ENCODE measurements at regions not wholly inside any gene's neighbourhood (a gene's known extent, or its start where the extent isn't known, plus 50 kb on each side); places are given as distances from the start of the nearest gene placed in this dataset.

DNA sequence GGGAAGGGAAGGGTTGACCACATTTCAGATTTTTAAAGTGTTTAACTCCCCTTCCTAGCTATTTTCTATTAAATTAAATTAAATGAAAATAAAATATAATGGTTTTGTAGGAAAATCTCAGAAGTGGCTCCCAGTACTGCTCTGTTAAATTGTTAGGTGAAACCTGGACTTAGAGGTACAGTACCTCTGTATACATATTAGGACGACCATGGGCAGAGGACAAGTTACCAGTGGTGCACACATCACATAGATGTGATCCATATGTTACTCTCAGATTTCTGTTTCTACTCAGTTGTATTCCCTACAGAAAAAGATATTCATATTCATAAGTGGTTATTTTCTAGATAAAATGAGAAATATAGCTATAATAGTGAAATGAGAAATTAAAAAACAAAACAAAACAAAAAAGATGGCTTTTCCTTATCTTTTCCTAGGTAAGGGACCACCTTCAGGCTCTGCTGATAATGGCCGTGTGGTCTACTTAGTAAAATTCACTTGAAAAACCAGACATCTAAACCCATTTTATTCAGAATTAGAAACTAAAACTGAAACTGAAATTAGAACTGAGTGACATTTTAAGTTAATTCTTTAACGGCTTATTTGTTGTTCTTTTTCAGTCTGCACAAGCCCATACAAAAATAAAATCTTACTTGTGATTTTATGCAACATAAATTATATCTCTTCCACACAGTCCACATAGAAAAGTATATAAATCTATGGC lies 832.5 kb upstream of the CHAC2 start:
- Histone ChIP-seq H3K27me3 (ENCODE audit: insufficient read depth in 3 of 3, low read length in 2 of 3) (no peaks in the 10 kb centered on the region), H3K9me3 (no peaks in the 10 kb centered on the region), H3K27ac (no peak overlapping the region), H3K4me1 (no peaks in the 10 kb centered on the region), H3K36me3 (ENCODE audit: insufficient read depth in 1 of 2, low read depth in 1 of 2) (no peaks in the 10 kb centered on the region), H3K4me3 (no peak overlapping the region)
- DNase-seq (no peak), ATAC-seq (no peak)
- intact Hi-C loops (cut with DNase I) = no loop called here
- 58 to 66% (median 64%) methylated on average over 3 of the region's 3 CpGs for WGBS, 3 donors
- no peak for TF ChIP-seq CTCF (IDR thresholded peaks at IDR 0.05)

- WGBS, 3 donors = 68 to 74% (median 74%) methylated on average over 3 of the region's 3 CpGs
- no peaks in the 10 kb centered on the region for H3K36me3 ChIP-seq (ENCODE audit: insufficient read depth in 1 of 2, low read depth in 1 of 2)
- DNase-seq = no peak
- H3K27me3 ChIP-seq (ENCODE audit: insufficient read depth in 3 of 3, low read length in 2 of 3) = no peaks in the 10 kb centered on the region
- intact Hi-C loops (cut with DNase I) = no loop called here
- TF ChIP-seq CTCF (IDR thresholded peaks at IDR 0.05) = no peak
- no peak overlapping the region for H3K4me3 ChIP-seq
- H3K4me1 ChIP-seq = no peaks in the 10 kb centered on the region
- no peak overlapping the region for H3K27ac ChIP-seq
- ATAC-seq = no peak
- H3K9me3 ChIP-seq = no peaks in the 10 kb centered on the region
These were observed 833.2 kb upstream of the CHAC2 start for GRCh38 chr2:52934323-52934898.

GRCh38 chr2:52933878-52934277 lies 833.7 kb upstream of the CHAC2 start:
- WGBS, 3 donors = 45 to 60% (median 50%) methylated on average over 2 of the region's 2 CpGs
- no peak for DNase-seq
- no peak for TF ChIP-seq CTCF (IDR thresholded peaks at IDR 0.05)
- H3K27ac ChIP-seq = no peak overlapping the region
- no peak overlapping the region for H3K4me3 ChIP-seq
- H3K9me3 ChIP-seq = no peaks in the 10 kb centered on the region
- no peaks in the 10 kb centered on the region for H3K4me1 ChIP-seq
- intact Hi-C loops (cut with DNase I) = no loop called here
- no peak for ATAC-seq
- H3K36me3 ChIP-seq (ENCODE audit: insufficient read depth in 1 of 2, low read depth in 1 of 2) = no peaks in the 10 kb centered on the region
- no peaks in the 10 kb centered on the region for H3K27me3 ChIP-seq (ENCODE audit: insufficient read depth in 3 of 3, low read length in 2 of 3)

DNA sequence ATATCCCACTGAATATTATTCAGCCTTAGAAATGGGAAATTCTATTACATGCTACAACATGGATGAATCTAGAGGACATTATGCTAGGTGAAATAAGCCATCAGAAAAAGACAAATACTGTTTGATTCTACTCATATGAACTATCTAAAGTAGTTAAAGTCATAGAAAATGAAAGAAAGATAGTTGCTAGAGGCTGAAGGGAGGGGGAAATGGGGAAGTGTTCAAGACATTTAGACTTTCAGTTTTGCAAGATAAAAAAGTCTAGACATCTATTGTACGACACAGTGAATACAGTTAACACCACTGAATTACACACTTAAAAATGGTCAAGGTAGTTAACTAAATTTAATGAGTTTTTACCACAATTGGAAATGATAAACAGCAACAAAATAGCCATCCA lies 835.9 kb upstream of the CHAC2 start:
- DNase-seq (no peak), ATAC-seq (no peak)
- H3K27ac ChIP-seq = no peak overlapping the region
- TF ChIP-seq CTCF (IDR thresholded peaks at IDR 0.05) = no peak
- 57 to 75% (median 68%) methylated on average over 1 of the region's 1 CpG for WGBS, 3 donors
- no peaks in the 10 kb centered on the region for H3K27me3 ChIP-seq (ENCODE audit: insufficient read depth in 3 of 3, low read length in 2 of 3)
- H3K4me3 ChIP-seq = no peak overlapping the region
- H3K36me3 ChIP-seq (ENCODE audit: insufficient read depth in 1 of 2, low read depth in 1 of 2) = no peaks in the 10 kb centered on the region
- no peaks in the 10 kb centered on the region for H3K9me3 ChIP-seq
- H3K4me1 ChIP-seq = no peaks in the 10 kb centered on the region
- intact Hi-C loops (cut with DNase I) = no loop called here

GRCh38 chr2:52929412-52929811 lies 838.2 kb upstream of the CHAC2 start:
- no peaks in the 10 kb centered on the region for H3K9me3 ChIP-seq
- intact Hi-C loops (cut with DNase I) = no loop called here
- 90 to 95% (median 91%) methylated on average over 4 of the region's 4 CpGs for WGBS, 3 donors
- TF ChIP-seq CTCF (IDR thresholded peaks at IDR 0.05) = no peak
- H3K4me3 ChIP-seq = no peak overlapping the region
- no peaks in the 10 kb centered on the region for H3K36me3 ChIP-seq (ENCODE audit: insufficient read depth in 1 of 2, low read depth in 1 of 2)
- no peaks in the 10 kb centered on the region for H3K4me1 ChIP-seq
- no peaks in the 10 kb centered on the region for H3K27me3 ChIP-seq (ENCODE audit: insufficient read depth in 3 of 3, low read length in 2 of 3)
- DNase-seq = no peak
- no peak for ATAC-seq
- H3K27ac ChIP-seq = no peak overlapping the region

All from psoas muscle (tissue), 7 donors.